HG02938 (cell line): ENCODE measurements at regions not wholly inside any gene's neighbourhood (a gene's known extent, or its start where the extent isn't known, plus 50 kb on each side); places are given as distances from the start of the nearest gene placed in this dataset.
"Not testable (repeated sequence)": the region's sequence is repeated elsewhere in the genome, so short reads cannot be mapped to it uniquely, and the experiment has no call there.

Source experiments
- ATAC-seq: cut with Tn5 transposase; IDR thresholded peaks from one replicate; pipeline ENCODE4 v1.9.1; 2021; ENCODE audit warnings: mild to moderate bottlenecking, moderate library complexity; ENCODE audit not compliant: unreplicated experiment

- ATAC-seq, result no peak
These were observed 91.2 kb downstream of the RCHY1 start for GRCh38 chr4:75422998-75423397.

- ATAC-seq, result no peak
These were observed 101.5 kb downstream of the RCHY1 start for GRCh38 chr4:75412746-75413145.

- no peak for ATAC-seq
These were observed 115.7 kb downstream of the RCHY1 start for GRCh38 chr4:75398501-75398900.

GRCh38 chr4:75391489-75392166, 122.6 kb downstream of the RCHY1 start:
- ATAC-seq, result no peak

GRCh38 chr4:75386426-75386825, 127.8 kb downstream of the RCHY1 start:
- ATAC-seq, result not testable (repeated sequence)

- no peak for ATAC-seq
These were observed 129.1 kb downstream of the RCHY1 start for GRCh38 chr4:75385106-75385505.

GRCh38 chr4:75376543-75376942, 137.7 kb downstream of the RCHY1 start:
- ATAC-seq, result no peak

GRCh38 chr4:75371915-75372314, 142.3 kb downstream of the RCHY1 start:
- ATAC-seq, result no peak

GRCh38 chr4:75370576-75370975, 143.6 kb downstream of the RCHY1 start:
- ATAC-seq, result no peak

- no peak for ATAC-seq
These were observed 168.8 kb downstream of the RCHY1 start for GRCh38 chr4:75345423-75345822.

- ATAC-seq, result no peak
These were observed 169.3 kb downstream of the RCHY1 start for GRCh38 chr4:75344915-75345314.

- ATAC-seq, result no peak
These were observed 170.9 kb downstream of the RCHY1 start for GRCh38 chr4:75343333-75343732.

GRCh38 chr4:75340561-75340960, 173.6 kb downstream of the RCHY1 start:
- ATAC-seq, result no peak

GRCh38 chr4:75338352-75338880, 175.8 kb downstream of the RCHY1 start:
- no peak for ATAC-seq

- no peak for ATAC-seq
These were observed 186.2 kb downstream of the RCHY1 start for GRCh38 chr4:75327804-75328512.

GRCh38 chr4:75325318-75325979, 188.8 kb downstream of the RCHY1 start:
- ATAC-seq, result no peak

GRCh38 chr4:75321484-75321883, 192.7 kb downstream of the RCHY1 start:
- ATAC-seq, result no peak

- not testable (repeated sequence) for ATAC-seq
These were observed 196.6 kb downstream of the RCHY1 start for GRCh38 chr4:75317641-75318040.

GRCh38 chr4:75308049-75308448, 206.2 kb downstream of the RCHY1 start:
- ATAC-seq, result no peak

- no peak for ATAC-seq
These were observed 207.7 kb downstream of the RCHY1 start for GRCh38 chr4:75306506-75306905.

GRCh38 chr4:75302648-75303047, 211.6 kb downstream of the RCHY1 start:
- no peak for ATAC-seq
